ENCODE measurements at regions not wholly inside any gene's neighbourhood (a gene's known extent, or its start where the extent isn't known, plus 50 kb on each side); places are given as distances from the start of the nearest gene placed in this dataset.

DNA sequence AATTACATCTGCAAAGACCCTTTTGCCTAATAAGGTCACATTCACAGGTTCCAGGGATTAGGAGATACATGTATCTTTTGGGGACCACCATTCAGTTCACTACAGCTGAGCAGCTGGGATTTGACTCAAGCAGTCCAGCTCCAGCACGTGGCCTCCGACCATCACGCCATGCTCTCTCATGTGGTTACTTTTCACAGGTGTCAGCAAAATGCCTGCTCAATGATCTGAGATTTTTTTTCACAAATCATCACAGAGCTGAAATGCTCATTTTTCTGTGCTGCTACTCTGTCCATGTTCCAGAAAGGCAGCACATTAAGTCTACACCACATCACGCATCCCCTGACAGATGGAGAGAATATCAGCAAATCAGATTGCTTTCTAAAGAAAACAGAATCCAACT is 98.5 kb upstream of the RMDN2 start:
- no CpG with 5 or more reads among the region's 4 CpGs for WGBS (ENCODE audit: insufficient coverage, insufficient read length)
- DNase-seq (ENCODE audit: low read depth, low spot score), result no peak
- Histone ChIP-seq H3K4me3 (ENCODE audit: low read length) (no peak overlapping the region), H3K27me3 (ENCODE audit: control insufficient read depth, insufficient read depth, low read length) (no peaks in the 10 kb centered on the region), H3K9me3 (ENCODE audit: control insufficient read depth, insufficient read depth, low read length) (no peaks in the 10 kb centered on the region), H3K4me1 (ENCODE audit: control insufficient read depth, insufficient read depth, low read length) (no peaks in the 10 kb centered on the region), H3K36me3 (ENCODE audit: control insufficient read depth, insufficient read depth, low read length) (no peaks in the 10 kb centered on the region), H3K27ac (ENCODE audit: low read length) (no peak overlapping the region)

- no peak for DNase-seq (ENCODE audit: low read depth, low spot score)
- no peaks in the 10 kb centered on the region for H3K27me3 ChIP-seq (ENCODE audit: control insufficient read depth, insufficient read depth, low read length)
- H3K36me3 ChIP-seq (ENCODE audit: control insufficient read depth, insufficient read depth, low read length), result no peaks in the 10 kb centered on the region
- no peak overlapping the region for H3K4me3 ChIP-seq (ENCODE audit: low read length)
- H3K4me1 ChIP-seq (ENCODE audit: control insufficient read depth, insufficient read depth, low read length), result no peaks in the 10 kb centered on the region
- no peak overlapping the region for H3K27ac ChIP-seq (ENCODE audit: low read length)
- no peaks in the 10 kb centered on the region for H3K9me3 ChIP-seq (ENCODE audit: control insufficient read depth, insufficient read depth, low read length)
- WGBS (ENCODE audit: insufficient coverage, insufficient read length), result no CpG with 5 or more reads among the region's 7 CpGs
Observed at GRCh38 chr2:37827455-37827854, 97.6 kb upstream of the RMDN2 start.

DNA sequence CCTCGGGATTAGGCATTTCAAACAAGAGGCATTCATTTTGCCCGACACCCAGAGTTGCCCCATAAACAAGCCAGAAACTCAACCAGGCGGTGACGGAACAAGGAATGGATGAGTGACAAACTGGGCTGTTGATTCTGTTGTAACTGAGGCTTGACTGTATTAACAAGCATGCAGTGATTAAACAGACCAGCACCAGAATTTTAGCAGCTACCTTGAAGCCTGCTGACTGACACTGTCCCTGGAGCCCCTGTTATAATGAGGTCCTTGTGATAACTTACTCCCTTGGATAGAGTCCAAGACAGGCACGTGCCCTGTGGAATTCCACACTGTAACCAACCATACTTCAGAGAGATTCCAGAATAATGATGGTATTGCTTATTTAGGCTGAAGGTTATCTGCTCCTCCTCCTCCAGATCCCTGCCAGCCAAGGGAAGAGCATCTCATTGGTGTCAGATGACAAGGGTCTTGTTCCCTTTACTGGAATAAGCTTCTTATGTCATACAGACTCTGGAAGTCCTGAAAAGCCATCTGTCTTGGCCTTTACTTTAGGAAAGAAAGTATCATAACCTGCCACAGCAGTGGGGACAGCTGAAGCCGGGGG is 97.1 kb upstream of the RMDN2 start:
- no peak overlapping the region for H3K4me3 ChIP-seq (ENCODE audit: low read length)
- no peaks in the 10 kb centered on the region for H3K9me3 ChIP-seq (ENCODE audit: control insufficient read depth, insufficient read depth, low read length)
- H3K36me3 ChIP-seq (ENCODE audit: control insufficient read depth, insufficient read depth, low read length), result no peaks in the 10 kb centered on the region
- no peak for DNase-seq (ENCODE audit: low read depth, low spot score)
- no peak overlapping the region for H3K27ac ChIP-seq (ENCODE audit: low read length)
- WGBS (ENCODE audit: insufficient coverage, insufficient read length), result no CpG with 5 or more reads among the region's 6 CpGs
- no peaks in the 10 kb centered on the region for H3K4me1 ChIP-seq (ENCODE audit: control insufficient read depth, insufficient read depth, low read length)
- no peaks in the 10 kb centered on the region for H3K27me3 ChIP-seq (ENCODE audit: control insufficient read depth, insufficient read depth, low read length)

DNA sequence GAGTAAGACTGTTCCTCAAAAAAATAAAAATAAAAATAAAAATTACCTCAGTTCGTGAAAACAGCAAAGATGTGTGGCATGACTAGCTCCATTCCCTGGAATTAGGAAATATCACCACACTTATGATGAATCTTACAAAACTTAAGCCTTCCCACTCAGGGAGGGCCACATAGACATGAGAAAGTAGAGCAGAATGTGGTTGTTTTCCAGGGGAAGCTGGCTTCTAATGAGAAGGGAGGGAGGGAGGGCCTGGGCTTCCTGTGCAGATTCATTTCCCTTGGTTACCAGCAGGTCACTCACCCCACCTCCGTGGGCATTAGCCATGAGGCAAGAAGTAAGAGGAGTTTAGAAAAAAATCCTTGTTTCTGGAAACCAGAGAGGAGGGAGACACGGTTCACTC is 95.9 kb upstream of the RMDN2 start:
- Histone ChIP-seq H3K36me3 (ENCODE audit: control insufficient read depth, insufficient read depth, low read length) (no peaks in the 10 kb centered on the region), H3K4me3 (ENCODE audit: low read length) (no peak overlapping the region), H3K9me3 (ENCODE audit: control insufficient read depth, insufficient read depth, low read length) (no peaks in the 10 kb centered on the region), H3K27ac (ENCODE audit: low read length) (no peak overlapping the region), H3K27me3 (ENCODE audit: control insufficient read depth, insufficient read depth, low read length) (no peaks in the 10 kb centered on the region), H3K4me1 (ENCODE audit: control insufficient read depth, insufficient read depth, low read length) (no peaks in the 10 kb centered on the region)
- no peak for DNase-seq (ENCODE audit: low read depth, low spot score)
- WGBS (ENCODE audit: insufficient coverage, insufficient read length), result no CpG with 5 or more reads among the region's 3 CpGs

DNA sequence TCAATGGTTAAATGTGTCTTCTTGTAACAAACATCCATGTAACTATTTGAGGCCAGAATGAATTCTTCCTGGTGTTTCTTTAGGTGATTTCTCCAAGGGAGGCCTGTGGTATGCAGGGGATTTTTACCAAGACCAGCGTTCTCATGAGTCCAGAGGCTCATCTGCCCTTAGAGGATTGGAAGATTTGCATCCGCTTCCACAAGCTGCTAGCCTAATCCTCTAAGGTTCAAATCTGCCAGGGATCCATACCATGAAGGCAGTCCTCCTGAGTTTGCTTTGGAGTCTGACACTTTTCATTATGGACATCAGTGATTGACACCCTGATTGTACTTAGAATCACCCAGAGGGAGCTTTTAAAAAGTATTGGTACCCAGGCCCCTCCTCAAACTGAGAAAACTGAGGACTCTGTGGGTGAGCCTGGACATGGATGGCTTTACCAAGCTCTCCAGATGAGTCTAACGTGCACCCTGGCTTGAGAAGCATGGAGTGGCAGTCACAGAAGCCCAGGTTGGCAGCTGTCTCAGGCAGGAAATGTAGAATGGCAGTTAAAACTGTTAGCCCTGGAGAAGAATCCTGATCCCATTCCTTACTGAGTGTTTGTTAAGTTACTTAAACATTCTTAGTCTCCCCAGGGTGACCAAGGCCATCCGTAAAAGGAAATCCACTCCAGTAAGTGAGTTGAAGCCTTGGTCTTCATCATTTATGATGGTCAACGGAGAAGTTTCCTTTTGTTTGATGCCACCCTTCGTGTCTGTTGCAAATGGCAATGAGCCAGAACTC is 95.3 kb upstream of the RMDN2 start:
- Histone ChIP-seq H3K27me3 (ENCODE audit: control insufficient read depth, insufficient read depth, low read length) (no peaks in the 10 kb centered on the region), H3K27ac (ENCODE audit: low read length) (no peak overlapping the region), H3K36me3 (ENCODE audit: control insufficient read depth, insufficient read depth, low read length) (no peaks in the 10 kb centered on the region), H3K9me3 (ENCODE audit: control insufficient read depth, insufficient read depth, low read length) (no peaks in the 10 kb centered on the region), H3K4me1 (ENCODE audit: control insufficient read depth, insufficient read depth, low read length) (no peaks in the 10 kb centered on the region), H3K4me3 (ENCODE audit: low read length) (no peak overlapping the region)
- WGBS (ENCODE audit: insufficient coverage, insufficient read length), result no CpG with 5 or more reads among the region's 6 CpGs
- DNase-seq (ENCODE audit: low read depth, low spot score), result no peak

DNA sequence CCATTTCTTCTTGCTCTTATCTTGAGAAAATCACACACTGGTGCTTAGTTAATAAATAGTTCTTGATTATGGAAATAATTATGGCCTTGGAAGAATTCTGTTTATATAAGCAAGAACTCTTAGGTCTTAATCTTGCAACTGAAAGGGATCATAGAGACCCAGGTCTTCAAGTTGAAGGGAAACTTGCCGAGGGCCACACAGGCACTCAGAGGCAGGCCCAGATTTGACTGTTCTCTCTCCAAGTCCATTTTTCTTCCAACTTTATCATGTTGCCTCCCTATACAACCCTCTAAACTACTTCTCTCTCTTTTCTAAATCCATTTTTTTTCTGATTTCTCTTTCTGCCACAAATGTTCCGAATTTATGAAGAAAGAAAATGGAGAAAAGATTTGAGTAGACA is 94.5 kb upstream of the RMDN2 start:
- no peak for DNase-seq (ENCODE audit: low read depth, low spot score)
- WGBS (ENCODE audit: insufficient coverage, insufficient read length), result 100% methylated on average over 1 of the region's 2 CpGs
- H3K36me3 ChIP-seq (ENCODE audit: control insufficient read depth, insufficient read depth, low read length), result no peaks in the 10 kb centered on the region
- no peaks in the 10 kb centered on the region for H3K4me1 ChIP-seq (ENCODE audit: control insufficient read depth, insufficient read depth, low read length)
- H3K27ac ChIP-seq (ENCODE audit: low read length), result no peak overlapping the region
- no peaks in the 10 kb centered on the region for H3K27me3 ChIP-seq (ENCODE audit: control insufficient read depth, insufficient read depth, low read length)
- no peak overlapping the region for H3K4me3 ChIP-seq (ENCODE audit: low read length)
- H3K9me3 ChIP-seq (ENCODE audit: control insufficient read depth, insufficient read depth, low read length), result no peaks in the 10 kb centered on the region

GRCh38 chr2:37831081-37831780 is 93.9 kb upstream of the RMDN2 start:
- Histone ChIP-seq H3K4me1 (ENCODE audit: control insufficient read depth, insufficient read depth, low read length) (no peaks in the 10 kb centered on the region), H3K36me3 (ENCODE audit: control insufficient read depth, insufficient read depth, low read length) (no peaks in the 10 kb centered on the region), H3K4me3 (ENCODE audit: low read length) (no peak overlapping the region), H3K9me3 (ENCODE audit: control insufficient read depth, insufficient read depth, low read length) (no peaks in the 10 kb centered on the region), H3K27ac (ENCODE audit: low read length) (no peak overlapping the region), H3K27me3 (ENCODE audit: control insufficient read depth, insufficient read depth, low read length) (no peaks in the 10 kb centered on the region)
- no CpG with 5 or more reads among the region's 5 CpGs for WGBS (ENCODE audit: insufficient coverage, insufficient read length)
- no peak for DNase-seq (ENCODE audit: low read depth, low spot score)

- no CpG with 5 or more reads among the region's 3 CpGs for WGBS (ENCODE audit: insufficient coverage, insufficient read length)
- DNase-seq (ENCODE audit: low read depth, low spot score), result peak; percentile 67
- H3K27ac ChIP-seq (ENCODE audit: low read length), result no peak overlapping the region
- H3K4me1 ChIP-seq (ENCODE audit: control insufficient read depth, insufficient read depth, low read length), result no peaks in the 10 kb centered on the region
- H3K27me3 ChIP-seq (ENCODE audit: control insufficient read depth, insufficient read depth, low read length), result no peaks in the 10 kb centered on the region
- H3K4me3 ChIP-seq (ENCODE audit: low read length), result no peak overlapping the region
- no peaks in the 10 kb centered on the region for H3K36me3 ChIP-seq (ENCODE audit: control insufficient read depth, insufficient read depth, low read length)
- H3K9me3 ChIP-seq (ENCODE audit: control insufficient read depth, insufficient read depth, low read length), result no peaks in the 10 kb centered on the region
Observed at GRCh38 chr2:37832590-37833197, 92.4 kb upstream of the RMDN2 start.

GRCh38 chr2:37833423-37833822 is 91.7 kb upstream of the RMDN2 start:
- Histone ChIP-seq H3K27ac (ENCODE audit: low read length) (no peak overlapping the region), H3K4me3 (ENCODE audit: low read length) (no peak overlapping the region), H3K27me3 (ENCODE audit: control insufficient read depth, insufficient read depth, low read length) (no peaks in the 10 kb centered on the region), H3K4me1 (ENCODE audit: control insufficient read depth, insufficient read depth, low read length) (no peaks in the 10 kb centered on the region), H3K9me3 (ENCODE audit: control insufficient read depth, insufficient read depth, low read length) (no peaks in the 10 kb centered on the region), H3K36me3 (ENCODE audit: control insufficient read depth, insufficient read depth, low read length) (no peaks in the 10 kb centered on the region)
- no CpG with 5 or more reads among the region's 7 CpGs for WGBS (ENCODE audit: insufficient coverage, insufficient read length)
- DNase-seq (ENCODE audit: low read depth, low spot score), result no peak

DNA sequence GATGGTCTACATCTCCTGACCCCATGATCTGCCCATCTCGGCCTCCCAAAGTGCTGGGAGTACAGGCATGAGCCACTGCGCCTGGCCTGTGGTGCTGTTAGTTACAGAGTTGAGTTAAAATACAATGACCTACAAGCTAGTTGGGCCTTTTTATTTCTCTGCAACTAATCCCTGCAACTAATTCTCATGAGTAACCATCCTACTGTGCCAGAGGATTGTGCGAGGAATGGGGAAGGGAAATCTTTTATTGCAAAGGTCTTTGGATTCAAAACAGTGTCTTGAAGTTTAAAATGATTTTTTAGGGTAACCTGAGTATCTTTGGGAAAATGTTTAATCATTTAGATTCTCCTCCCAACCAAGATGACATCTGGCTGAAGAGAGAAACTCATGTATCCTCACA is 88.8 kb upstream of the RMDN2 start:
- no peaks in the 10 kb centered on the region for H3K9me3 ChIP-seq (ENCODE audit: control insufficient read depth, insufficient read depth, low read length)
- H3K4me1 ChIP-seq (ENCODE audit: control insufficient read depth, insufficient read depth, low read length), result no peaks in the 10 kb centered on the region
- no peak for DNase-seq (ENCODE audit: low read depth, low spot score)
- no peaks in the 10 kb centered on the region for H3K36me3 ChIP-seq (ENCODE audit: control insufficient read depth, insufficient read depth, low read length)
- no peak overlapping the region for H3K27ac ChIP-seq (ENCODE audit: low read length)
- H3K4me3 ChIP-seq (ENCODE audit: low read length), result no peak overlapping the region
- no peaks in the 10 kb centered on the region for H3K27me3 ChIP-seq (ENCODE audit: control insufficient read depth, insufficient read depth, low read length)
- WGBS (ENCODE audit: insufficient coverage, insufficient read length), result no CpG with 5 or more reads among the region's 3 CpGs

Data from iPS DF 6.9 (cell line).